HG03460 (cell line): ENCODE measurements at regions not wholly inside any gene's neighbourhood (a gene's known extent, or its start where the extent isn't known, plus 50 kb on each side); places are given as distances from the start of the nearest gene placed in this dataset.
"Not testable (repeated sequence)": the region's sequence is repeated elsewhere in the genome, so short reads cannot be mapped to it uniquely, and the experiment has no call there.

Source experiments
- ATAC-seq: cut with Tn5 transposase; IDR thresholded peaks from one replicate; pipeline ENCODE4 v1.9.1; 2021; ENCODE audit not compliant: unreplicated experiment

DNA sequence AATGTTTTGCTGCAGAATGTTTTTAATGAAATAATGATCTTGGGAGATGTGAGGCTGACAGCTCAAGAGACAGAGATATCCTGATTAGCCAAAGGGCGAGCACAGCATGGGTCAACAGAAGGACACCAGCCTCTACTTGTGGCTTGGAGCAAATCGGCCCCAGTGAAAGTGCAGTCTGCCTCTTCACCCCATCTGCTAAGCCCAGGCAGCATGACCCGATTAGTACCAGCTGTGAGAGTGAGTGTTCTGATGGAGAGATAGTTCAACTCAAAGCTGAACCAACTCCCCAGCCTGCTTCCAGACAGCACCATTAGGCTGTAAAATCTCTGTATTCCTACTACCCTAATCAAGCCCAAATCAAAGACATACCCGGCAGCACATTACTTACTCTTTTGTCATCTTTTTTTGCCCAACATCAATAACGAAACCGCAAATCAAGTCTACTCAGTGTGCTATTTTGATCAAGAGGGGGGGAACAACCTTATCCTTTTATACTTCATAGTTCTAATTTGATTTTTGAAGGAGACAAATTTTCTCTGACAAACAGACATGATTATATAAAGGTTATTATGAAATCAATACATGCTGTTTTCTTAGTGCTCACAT is 514.1 kb upstream of the NRSN1 start:
- ATAC-seq, result no peak

DNA sequence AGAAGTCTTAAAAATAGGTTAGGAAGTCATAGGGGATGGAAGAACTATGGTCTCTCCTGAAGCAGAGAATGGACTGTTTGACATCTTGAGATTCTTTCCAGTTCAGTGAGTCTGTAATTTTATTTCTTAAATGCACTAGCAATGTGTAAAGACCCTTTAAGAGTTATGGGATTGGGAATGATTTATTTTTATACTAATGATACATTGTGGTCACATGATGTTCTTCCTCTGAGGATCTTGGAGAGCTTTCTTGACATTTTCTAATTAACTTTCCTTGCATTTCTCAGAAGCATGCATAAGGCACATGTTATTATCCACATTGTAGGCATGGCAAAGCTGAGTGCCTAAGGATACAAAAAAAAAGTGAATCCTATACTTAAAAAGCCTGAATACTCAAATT is 507.6 kb upstream of the NRSN1 start:
- ATAC-seq, result no peak

DNA sequence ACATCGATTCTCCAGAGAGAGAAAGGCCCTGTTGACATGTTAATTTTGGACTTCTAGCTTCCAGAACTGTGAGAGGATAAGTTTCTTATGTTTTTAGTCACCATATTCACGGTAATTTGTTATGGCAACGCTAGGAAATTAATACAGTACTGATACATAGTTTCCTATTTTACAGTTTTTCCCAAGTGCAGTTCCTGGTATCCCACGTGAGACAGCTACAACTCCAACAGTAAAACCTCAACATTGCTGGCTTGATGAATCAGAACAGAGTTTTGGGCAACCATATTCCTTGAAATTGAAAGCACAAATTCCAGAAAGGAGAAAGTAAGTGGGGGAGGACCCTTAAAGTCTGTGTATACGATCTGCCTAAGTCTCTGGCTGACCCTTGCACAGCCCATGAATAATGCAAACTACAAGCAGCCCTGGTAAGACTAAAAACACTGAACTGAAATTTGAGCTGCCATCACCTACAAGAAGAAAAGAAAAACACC is 505.1 kb upstream of the NRSN1 start:
- no peak for ATAC-seq

DNA sequence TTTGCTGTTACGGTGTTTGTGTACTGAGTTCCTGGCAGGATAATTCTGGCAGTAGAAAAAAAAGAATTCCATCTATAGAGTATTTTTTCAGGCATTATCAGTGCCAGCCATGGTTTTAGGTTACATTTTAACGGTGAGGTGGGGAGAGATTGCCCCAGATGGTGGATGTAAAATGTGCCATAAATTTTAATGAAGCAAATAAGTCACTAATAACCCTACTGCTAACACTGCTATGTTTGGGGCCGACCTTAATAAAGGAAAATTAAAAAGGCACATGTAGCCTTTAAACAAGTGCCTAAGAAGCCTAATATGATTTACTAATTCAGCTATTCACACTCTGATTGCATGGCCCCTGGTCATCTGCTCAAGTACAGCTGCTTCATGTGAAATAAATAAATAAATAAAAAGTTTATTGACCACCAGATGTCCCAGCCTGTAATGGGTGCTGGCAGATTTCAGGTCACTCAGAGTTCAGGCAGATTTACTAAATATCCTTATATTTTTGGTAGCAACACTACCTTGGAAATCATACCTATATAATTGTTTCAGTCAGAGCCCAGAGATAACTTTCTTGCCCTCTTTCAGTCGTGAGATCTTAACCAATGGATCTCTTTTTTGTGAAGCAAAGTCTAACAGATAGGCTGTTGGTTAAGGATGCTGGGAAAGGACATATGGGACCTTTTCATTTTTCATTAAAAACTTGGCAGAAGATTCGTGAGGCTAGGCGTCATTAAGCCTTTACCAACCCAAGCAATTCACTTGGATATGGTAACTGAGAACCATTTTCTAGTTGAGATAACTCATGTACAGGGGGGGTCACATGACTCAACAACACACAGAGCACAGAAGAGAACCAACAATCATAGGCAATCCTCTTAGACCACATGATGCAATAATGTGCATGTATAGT is 495.0 kb upstream of the NRSN1 start:
- ATAC-seq, result no peak

DNA sequence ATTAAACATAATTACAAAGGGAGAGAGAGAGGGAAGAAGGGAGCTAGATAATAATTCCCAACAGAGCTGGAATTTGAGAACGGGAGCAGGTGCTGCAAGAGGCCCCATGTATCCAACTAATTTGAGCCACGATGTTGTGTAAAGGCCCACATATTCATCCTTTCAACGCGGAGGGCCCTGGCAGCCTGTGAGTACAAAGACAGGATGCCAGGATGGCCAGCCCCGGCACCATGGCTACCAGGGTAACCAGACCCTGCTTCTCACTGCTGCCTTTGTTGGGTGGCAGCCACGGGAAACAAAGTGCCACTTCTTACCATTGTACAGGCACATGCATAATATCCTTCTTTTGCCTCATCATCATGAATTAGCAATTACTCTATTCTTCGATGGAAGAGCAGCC is 492.0 kb upstream of the NRSN1 start:
- no peak for ATAC-seq

DNA sequence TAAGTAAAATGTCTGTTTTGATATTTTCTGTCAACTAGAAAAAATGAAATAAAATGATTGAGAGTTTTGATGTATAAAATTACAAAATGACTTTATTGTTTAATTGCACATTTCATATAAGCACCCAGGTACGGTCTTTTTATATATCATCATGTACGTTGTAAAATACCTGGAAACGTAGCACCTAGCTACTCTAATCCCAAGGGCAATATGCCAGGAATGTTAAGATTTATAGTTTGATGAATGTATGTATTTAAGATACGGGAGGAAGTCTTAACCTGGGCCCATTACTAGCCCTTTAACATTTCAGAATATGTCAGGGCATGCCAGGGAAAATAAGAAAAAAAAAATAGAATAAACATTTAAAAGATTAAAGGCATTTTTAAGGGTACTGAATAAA is 490.9 kb upstream of the NRSN1 start:
- ATAC-seq, result no peak

DNA sequence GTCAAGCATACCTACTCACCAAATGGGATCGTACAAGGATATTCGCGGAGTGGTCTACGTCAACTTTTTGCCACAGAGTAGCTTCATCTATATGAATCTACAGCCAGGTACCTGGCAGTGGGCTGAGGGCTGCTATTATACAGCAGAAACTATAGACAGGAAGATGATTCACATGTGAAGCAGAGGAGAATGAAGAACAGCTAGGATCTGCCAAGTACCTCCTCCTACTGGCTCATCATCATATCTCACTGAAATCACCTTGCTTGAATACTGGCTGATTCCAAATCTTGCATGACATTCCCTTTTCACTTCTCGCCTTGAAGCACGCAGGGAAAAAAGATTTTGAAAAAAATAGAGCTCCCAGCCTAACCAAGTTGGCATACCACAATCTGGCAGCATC is 488.7 kb upstream of the NRSN1 start:
- no peak for ATAC-seq

DNA sequence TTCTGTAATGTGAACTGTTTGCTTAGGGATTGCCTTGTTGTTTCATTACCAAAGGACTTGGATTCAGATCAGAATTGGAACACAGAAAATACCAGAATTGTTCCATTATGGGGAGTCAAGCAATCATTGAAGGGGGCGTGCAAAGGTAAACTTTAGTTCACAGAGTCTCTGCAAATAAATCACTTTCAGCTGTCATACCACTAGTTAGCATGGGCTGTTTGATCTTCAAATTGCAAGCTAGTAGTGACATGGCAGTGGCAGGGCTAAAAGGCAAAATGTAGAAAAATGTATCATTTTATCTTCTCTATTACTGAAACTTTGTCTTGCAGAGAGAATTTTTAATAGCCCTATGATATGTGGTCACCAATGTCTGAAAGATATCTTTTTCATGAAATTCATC is 483.2 kb upstream of the NRSN1 start:
- ATAC-seq, result no peak

DNA sequence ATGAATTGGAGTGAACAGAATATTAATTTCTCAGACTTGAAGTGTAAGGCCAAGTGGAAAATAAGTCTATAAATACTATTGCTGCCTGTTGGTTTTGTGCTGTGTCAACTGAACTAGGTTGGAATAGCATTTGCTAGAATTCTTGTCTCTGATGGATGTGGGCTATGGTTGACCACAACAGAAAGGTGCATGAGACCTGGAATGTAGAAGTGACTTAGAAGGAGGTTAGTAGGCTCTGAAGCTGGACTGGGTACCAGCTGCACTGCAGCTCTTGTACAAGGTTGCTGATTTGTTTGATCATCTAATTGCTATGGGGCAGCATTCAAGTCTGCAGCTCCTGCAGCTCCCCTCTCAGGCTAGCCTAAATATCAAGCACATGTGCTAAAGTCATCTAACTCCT is 479.0 kb upstream of the NRSN1 start:
- no peak for ATAC-seq

DNA sequence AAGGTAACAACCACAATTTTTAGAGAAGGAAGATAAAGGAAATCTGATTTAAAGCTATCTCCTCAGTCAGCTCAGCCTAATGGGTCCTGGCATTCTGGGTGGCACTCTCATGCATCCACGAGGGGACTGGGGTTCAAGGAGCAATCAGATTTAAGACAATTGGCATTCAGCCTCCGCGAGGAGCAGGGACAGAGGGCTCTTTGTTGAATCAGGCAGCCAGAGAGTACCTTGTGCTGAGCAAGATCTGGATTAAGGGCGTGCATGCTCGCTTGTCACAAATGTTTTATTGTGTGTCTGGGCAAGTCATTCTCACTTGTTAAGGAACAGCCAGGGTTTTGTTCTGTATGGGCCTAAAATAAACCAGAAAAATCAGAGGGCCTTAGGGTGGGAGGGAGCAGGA is 475.3 kb upstream of the NRSN1 start:
- ATAC-seq, result no peak

DNA sequence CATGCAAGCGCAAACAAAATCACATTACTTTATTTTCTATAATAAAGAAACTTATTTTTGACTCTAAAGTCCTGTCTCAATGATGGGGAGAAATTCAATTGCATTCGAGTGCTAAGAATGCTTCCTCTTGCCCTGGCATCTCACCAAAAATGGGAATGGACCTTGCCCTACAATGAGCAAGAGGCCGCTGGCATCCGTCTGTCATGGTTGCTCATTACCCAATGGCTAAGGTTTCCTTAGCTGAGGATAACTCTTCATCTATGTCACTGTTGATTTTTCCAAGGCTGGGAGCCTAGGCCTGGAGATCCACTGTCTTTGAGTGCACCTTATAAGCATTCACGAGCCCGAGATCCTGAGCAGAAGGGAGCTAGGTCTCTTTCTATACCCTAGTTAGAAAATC is 471.3 kb upstream of the NRSN1 start:
- no peak for ATAC-seq

DNA sequence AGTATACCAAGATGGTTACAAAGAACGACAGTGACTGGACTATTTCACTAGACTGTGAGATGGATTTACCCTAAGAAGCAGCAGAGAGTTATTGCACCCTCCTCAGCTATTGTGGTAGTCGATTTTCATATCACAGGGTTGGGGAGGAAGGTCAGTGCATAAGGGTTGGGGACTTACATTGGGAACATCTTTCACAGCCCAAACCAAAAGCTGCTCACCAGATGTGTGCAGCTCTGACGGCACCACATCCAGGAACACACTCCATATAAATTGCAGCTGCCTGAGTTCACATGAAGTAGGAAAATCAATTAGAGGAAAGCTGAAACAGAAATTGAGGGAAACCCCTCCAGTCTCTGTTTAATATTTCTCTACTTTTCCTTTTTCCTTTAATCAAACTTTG is 470.5 kb upstream of the NRSN1 start:
- ATAC-seq, result no peak

DNA sequence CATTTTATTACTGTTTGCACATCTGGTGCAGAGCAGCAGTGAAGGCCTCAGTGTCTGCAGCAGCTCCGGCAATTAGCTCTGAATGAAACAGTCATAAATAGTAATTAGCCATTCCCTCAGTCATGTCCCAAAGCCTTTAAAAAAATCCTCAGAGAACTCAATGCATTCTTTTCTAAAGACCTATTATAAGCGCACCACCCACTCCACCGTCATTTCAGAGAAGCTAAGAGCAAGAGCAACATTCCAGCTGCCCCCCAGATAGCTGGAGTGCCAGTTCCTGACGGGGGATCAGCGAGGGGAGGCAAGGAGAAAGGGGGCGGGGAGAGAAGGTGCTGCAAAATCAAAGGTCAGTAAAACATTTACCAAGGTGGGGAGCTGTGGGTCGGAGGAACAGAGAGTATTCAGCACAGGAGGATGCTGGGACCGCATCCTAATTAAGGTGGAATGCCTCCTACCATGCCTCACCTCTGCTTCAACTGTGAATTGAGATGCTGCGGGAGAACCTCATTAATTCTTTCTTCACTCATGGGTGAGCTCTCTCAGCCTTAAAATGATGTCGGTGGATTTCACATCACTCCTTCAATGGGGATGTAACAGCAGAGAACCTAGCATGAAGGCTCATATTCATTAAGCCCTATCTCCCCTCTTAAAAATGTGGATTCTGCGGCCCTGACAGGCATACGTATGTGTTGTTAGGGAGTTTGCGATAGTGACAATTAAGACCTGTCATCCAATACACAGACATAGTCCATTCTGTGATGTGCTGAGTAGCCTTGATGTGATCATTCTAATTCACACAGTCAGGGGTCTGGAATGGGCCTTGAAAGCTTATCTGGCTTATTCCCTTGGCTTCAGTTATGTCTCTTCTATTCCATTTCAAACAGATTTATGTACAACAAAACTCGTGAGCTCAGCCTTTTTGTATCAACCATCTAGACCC is 469.5 kb upstream of the NRSN1 start:
- ATAC-seq, result no peak

DNA sequence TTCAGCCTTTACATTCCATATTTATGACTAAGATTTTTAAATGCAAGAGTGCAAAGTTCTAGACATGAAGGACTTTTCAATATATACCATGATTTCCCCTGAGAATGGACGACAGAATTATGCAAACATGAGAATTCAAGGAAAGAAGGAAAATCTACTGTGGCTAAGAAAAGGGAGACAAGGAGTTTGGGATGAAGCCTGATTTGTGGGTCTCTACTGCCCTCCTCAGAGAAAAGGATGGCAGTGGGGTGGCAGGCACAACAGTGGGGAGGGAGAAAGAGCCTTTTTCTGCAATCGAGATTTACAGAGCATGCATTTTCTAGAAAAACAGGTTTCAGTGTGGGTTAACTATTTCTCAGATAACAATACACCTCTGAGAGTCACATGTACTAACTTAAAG is 466.9 kb upstream of the NRSN1 start:
- ATAC-seq, result no peak

DNA sequence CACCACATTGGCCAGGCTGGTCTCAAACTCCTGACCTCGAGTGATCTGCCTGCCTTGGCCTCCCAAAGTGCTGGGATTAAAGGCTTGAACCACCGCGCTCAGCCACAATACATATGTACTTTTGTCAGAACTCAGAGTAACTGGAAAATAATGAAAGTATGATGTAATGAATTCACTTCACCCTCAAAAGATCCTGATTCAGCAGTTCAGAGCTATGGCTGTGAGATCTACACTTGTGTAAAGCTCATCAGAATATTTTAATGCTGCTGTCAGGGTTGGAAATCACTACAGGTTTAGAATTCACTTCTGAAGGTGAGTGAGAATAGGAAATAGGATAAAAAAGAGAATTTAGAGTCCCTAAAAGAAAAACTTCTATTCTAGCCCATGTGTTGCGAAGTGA is 464.5 kb upstream of the NRSN1 start:
- no peak for ATAC-seq

DNA sequence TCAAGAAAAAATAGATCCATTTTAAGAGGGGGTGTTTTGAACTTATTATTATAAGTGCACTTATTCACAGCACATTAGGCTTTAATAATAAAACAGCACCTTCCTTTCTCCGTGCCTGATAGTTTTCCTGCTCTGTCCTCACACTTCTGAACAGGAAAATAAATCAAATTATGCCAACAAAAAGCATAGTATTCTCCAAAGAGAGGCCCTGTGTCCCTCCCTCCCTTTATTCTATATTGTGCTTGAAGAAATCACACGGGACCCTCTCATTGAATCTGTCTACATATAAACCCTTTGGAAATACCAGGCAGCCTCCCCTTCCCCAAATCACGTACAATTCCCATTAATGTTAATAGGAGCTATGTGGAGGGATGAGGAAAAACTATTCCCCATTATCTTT is 462.9 kb upstream of the NRSN1 start:
- ATAC-seq, result no peak

DNA sequence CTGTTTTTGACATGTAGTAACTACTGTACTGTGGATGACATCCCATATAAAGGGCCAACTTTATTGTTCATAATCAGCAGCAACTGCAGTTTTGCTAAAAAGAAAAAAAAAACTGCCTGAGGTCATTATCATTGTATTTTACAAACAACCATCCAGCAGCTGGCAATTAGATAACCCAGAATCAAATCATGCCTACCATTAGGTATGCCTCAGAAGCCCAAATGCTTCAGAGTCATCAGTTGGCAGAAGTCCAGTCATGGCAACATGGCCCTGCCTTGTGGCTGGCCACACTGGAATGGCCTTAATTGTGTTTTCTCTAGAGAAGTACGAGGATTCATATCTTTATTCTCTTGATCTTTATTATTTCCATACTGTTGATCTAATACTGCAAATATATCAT is 462.4 kb upstream of the NRSN1 start:
- ATAC-seq, result no peak

DNA sequence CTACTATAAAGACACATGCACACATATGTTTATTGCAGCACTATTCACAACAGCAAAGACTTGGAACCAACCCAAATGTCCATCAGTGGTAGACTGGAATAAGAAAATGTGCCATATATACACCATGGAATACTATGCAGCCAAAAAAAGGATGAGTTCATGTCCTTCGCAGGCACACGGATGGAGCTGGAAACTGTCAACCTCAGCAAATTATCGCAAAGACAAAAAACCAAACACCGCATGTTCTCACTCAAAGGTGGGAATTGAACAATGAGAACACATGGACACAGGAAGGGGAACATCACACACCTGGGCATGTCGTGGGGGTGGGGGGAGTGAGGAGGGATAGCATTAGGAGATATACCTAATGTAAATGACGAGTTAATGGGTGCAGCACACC is 460.1 kb upstream of the NRSN1 start:
- not testable (repeated sequence) for ATAC-seq

DNA sequence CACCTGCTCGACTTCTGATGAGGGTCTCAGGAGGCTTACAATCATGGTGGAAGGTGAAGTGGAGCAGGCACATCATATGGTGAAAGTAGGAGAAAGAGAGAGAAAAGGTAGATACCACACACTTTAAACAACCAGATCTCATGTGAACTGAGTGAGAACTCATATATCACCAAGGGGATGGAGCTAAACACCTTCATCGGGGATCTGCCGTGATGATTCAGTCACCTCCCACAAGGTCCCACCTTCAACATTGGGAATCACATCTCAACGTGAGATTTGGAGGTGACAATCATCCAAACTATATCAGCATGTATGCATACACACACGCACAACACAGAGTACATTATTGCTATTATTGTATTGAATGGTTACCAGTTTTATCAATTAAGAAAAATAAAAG is 453.3 kb upstream of the NRSN1 start:
- ATAC-seq, result no peak

DNA sequence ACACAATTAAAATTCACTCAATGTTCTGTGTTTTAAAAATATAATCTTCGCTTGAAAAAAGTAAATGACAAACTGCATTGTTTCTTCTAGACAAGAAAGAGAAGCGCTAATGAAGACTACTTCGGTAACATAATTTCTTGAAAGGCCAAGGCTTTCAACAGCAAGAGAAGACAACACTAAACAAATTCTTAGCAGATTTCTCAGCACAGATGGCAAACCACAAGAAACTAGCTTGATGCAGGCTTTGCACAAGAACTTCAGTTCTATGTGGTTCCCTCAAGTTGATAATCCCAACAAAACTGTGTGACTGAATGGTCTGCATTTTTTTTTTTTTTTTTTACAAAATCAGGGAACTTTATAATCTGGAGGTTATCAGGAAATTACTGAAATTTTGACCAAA is 447.4 kb upstream of the NRSN1 start:
- no peak for ATAC-seq

DNA sequence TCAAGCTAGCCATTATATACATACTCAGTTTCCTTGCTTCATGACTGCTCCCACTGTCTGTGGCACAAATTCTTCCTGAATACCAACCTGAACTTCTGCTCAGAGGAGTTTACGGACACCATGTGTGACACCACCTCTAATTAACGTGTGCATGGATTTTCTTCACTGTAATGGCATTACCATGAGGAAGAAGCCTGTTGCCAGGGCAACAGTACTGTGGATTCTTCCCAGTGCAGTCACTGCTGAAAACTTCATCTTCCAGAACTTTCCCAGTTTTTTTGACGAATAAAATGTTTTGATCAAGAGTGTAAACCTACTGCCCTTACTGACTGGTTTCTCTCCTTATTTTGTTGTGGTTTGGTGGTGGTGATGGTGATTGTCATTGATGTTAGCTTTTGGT is 444.3 kb upstream of the NRSN1 start:
- ATAC-seq, result no peak

DNA sequence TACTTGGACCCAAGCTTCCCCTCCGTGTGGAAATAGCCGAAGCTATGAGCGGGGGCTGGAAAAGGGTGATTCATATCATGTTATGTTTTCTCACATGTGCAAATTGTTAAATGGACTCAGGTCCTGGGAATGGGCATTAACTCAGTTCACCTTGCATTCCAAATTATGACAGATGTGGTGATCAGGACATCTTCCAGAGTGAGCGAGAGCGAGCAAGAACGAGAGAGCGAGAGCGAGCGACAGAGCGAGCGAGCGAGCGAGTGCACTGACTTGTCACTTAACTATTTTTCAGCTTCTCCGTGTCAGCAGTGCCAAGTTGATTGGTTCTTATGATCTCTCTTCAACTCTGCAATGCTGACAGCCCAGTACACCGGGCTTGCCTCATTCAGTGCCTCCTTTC is 437.4 kb upstream of the NRSN1 start:
- ATAC-seq, result no peak
